ENCODE measurements at regions not wholly inside any gene's neighbourhood (a gene's known extent, or its start where the extent isn't known, plus 50 kb on each side); places are given as distances from the start of the nearest gene placed in this dataset.

DNA sequence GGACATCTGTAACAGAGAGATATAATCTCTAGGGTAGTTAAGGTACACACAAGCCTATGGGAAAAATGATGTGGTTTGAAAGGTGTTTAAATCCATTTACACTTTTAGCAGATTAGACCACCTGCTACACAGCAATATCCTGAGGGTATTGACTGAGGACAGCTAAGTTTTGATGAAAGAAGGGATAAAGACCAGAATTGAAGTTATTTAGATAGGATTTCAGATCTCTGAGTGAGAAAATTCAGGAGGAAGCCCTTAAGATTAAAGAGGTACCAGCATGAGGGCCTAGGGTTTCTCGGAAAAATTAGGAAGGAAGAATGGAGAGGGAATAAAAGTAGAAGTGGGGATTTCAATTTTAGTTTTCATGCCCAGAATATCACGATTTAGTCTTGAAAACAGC lies 267.3 kb downstream of the COX7C start:
- no peaks in the 10 kb centered on the region for H3K4me1 Mint-ChIP-seq (ENCODE audit: low read depth)
- H3K4me3 Mint-ChIP-seq = no peak overlapping the region
- H3K27me3 Mint-ChIP-seq = peaks cover 4% of the 10 kb centered on the region
- ATAC-seq (no peak), DNase-seq (no peak)
- POLR2A ChIA-PET = no interaction called here
- CTCF ChIA-PET = no interaction called here
- H3K36me3 Mint-ChIP-seq (ENCODE audit: low read depth) = no peaks in the 10 kb centered on the region
- intact Hi-C loops (cut with micrococcal nuclease) = no loop called here
- H3K9me3 Mint-ChIP-seq = no peaks in the 10 kb centered on the region
- no peak overlapping the region for H3K27ac Mint-ChIP-seq
- TF ChIP-seq, protein P1, sequence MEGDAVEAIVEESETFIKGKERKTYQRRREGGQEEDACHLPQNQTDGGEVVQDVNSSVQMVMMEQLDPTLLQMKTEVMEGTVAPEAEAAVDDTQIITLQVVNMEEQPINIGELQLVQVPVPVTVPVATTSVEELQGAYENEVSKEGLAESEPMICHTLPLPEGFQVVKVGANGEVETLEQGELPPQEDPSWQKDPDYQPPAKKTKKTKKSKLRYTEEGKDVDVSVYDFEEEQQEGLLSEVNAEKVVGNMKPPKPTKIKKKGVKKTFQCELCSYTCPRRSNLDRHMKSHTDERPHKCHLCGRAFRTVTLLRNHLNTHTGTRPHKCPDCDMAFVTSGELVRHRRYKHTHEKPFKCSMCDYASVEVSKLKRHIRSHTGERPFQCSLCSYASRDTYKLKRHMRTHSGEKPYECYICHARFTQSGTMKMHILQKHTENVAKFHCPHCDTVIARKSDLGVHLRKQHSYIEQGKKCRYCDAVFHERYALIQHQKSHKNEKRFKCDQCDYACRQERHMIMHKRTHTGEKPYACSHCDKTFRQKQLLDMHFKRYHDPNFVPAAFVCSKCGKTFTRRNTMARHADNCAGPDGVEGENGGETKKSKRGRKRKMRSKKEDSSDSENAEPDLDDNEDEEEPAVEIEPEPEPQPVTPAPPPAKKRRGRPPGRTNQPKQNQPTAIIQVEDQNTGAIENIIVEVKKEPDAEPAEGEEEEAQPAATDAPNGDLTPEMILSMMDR (IDR thresholded peaks at IDR 0.05) = no peak

DNA sequence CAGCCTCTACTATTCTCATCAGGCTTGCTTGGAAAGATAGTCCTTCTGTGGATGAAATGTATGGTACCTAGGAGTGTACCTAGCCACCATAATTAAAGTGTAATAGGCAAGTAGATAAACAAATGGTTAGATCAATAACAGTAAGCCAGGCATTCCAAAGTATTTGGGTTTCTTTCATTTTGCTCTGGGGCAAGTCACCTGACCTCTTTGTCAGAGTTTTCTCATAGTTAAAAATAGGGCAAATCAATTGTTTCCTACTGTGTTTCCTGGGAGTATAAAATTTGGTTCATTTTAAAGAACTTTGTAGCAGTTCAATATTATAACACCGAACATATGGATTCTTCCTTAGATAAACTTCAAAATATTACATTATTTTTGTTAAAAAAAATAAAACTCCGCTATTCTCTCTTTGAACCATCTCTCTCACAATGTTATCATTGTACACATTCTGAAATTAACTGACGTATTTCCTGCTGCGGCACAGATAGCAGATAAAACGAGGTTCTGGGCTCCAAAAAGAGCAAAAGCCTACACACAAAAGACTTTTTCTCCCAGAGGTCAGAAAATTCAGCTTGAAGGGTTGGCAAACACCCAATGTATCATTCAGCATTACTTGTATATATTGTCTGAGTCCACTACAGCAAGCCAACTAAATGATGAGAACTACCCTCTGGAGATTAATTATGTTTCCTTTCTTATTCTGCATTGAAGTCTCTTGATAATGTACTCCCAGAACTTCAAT lies 267.9 kb downstream of the COX7C start:
- Mint-ChIP-seq H3K36me3 (ENCODE audit: low read depth) (no peaks in the 10 kb centered on the region), H3K27ac (no peak overlapping the region), H3K27me3 (peaks cover 4% of the 10 kb centered on the region), H3K4me1 (ENCODE audit: low read depth) (no peaks in the 10 kb centered on the region), H3K4me3 (no peak overlapping the region), H3K9me3 (no peaks in the 10 kb centered on the region)
- ATAC-seq = no peak
- ChIA-PET CTCF (no interaction called here), POLR2A (interaction anchor here (0.6 kb wide), 1 partner anchor 32 kb away, joined by 3 read pairs; no protein-coding TSS in a partner anchor)
- no peak for DNase-seq
- TF ChIP-seq, protein P1 (IDR thresholded peaks at IDR 0.05) = no peak
- intact Hi-C loops (cut with micrococcal nuclease) = no loop called here

DNA sequence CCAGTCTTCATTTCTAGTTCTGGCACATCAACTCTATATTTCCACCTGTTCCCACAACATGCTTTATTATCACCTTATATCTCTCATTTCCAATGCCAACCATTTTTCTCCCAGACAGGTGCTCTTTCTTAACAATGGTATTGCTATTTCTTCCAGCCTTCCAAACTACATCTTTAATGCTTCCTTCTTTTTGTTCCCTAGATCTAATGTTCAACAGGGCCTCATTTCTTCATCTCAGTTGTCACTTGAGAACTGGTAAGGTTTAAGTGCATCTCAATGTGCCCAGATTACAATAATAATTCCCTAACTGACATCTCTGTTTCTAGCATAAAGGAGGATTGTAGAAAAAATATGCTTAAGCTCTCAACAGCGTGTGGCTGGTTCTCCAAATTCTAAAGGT lies 272.6 kb downstream of the COX7C start:
- intact Hi-C loops (cut with micrococcal nuclease) = no loop called here
- no peaks in the 10 kb centered on the region for H3K36me3 Mint-ChIP-seq (ENCODE audit: low read depth)
- H3K27ac Mint-ChIP-seq = no peak overlapping the region
- ChIA-PET CTCF (interaction anchor here (2.0 kb wide), 1 partner anchor 10 kb away, joined by 7 read pairs; no protein-coding TSS in a partner anchor), POLR2A (no interaction called here)
- H3K4me3 Mint-ChIP-seq = no peak overlapping the region
- H3K27me3 Mint-ChIP-seq = peaks cover 5% of the 10 kb centered on the region
- ATAC-seq (no peak), DNase-seq (no peak)
- no peaks in the 10 kb centered on the region for H3K9me3 Mint-ChIP-seq
- no peaks in the 10 kb centered on the region for H3K4me1 Mint-ChIP-seq (ENCODE audit: low read depth)
- TF ChIP-seq, protein P1 (IDR thresholded peaks at IDR 0.05) = no peak

DNA sequence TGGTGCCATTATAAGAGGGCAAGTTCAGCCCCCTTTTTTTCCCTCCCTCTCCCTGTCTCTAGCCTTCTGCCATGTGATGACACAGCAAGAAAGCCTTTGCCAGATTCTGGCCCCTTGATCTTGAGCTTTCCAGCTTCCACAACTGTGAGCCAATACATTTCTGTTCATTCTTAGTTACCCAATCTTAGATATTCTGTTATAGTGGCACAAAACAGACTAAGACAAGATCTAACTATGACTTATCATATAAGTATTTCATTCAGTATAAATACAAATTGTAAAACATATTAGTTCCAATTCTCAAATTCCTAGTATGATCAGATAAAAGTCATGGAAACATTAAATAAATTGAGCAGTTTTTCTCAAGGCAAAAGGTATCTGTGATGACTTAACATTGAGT lies 276.3 kb downstream of the COX7C start:
- H3K27me3 Mint-ChIP-seq = peaks cover 8% of the 10 kb centered on the region
- intact Hi-C loops (cut with micrococcal nuclease) = no loop called here
- DNase-seq (no peak), ATAC-seq (no peak)
- TF ChIP-seq, protein P1 (IDR thresholded peaks at IDR 0.05) = no peak
- ChIA-PET POLR2A (no interaction called here), CTCF (interaction anchor here (1.0 kb wide), 1 partner anchor 75 kb away, joined by 3 read pairs; no protein-coding TSS in a partner anchor)
- H3K27ac Mint-ChIP-seq = no peak overlapping the region
- no peaks in the 10 kb centered on the region for H3K9me3 Mint-ChIP-seq
- H3K4me3 Mint-ChIP-seq = no peak overlapping the region
- H3K36me3 Mint-ChIP-seq (ENCODE audit: low read depth) = no peaks in the 10 kb centered on the region
- no peaks in the 10 kb centered on the region for H3K4me1 Mint-ChIP-seq (ENCODE audit: low read depth)

DNA sequence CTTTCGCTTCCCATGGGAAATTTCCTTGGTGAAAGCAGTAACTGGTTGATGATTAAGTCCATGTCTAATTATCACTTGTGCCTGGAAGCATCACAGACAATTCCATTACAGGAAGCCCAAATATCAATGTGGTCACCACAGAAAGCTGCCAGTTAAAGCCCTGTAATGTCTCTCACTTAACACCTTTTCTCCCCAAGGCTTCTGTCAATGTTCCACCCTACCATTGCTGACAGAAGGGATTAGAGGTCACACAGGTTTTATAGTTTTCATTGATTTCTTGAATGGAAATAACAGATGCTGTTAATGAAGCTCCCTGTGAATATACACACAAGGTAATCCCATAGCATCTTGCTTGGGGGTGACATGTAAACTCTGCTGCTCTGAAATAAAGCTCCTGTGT lies 279.2 kb downstream of the COX7C start:
- intact Hi-C loops (cut with micrococcal nuclease) = no loop called here
- no peaks in the 10 kb centered on the region for H3K36me3 Mint-ChIP-seq (ENCODE audit: low read depth)
- H3K4me1 Mint-ChIP-seq (ENCODE audit: low read depth) = no peaks in the 10 kb centered on the region
- CTCF ChIA-PET = interaction anchor here (1.5 kb wide), 1 partner anchor 16 kb away, joined by 4 read pairs; no protein-coding TSS in a partner anchor
- DNase-seq (no peak), ATAC-seq (no peak)
- H3K9me3 Mint-ChIP-seq = no peaks in the 10 kb centered on the region
- POLR2A ChIA-PET = interaction anchor here (0.5 kb wide), 1 partner anchor 298 kb away, joined by 3 read pairs; no protein-coding TSS in a partner anchor
- H3K27ac Mint-ChIP-seq = no peak overlapping the region
- peaks cover 16% of the 10 kb centered on the region for H3K27me3 Mint-ChIP-seq
- TF ChIP-seq, protein P1 (IDR thresholded peaks at IDR 0.05) = no peak
- H3K4me3 Mint-ChIP-seq = no peak overlapping the region
